SKM-1 treated with dmso at 0.1 percent for 144 hours (cell line): ENCODE measurements at regions not wholly inside any gene's neighbourhood (a gene's known extent, or its start where the extent isn't known, plus 50 kb on each side); places are given as distances from the start of the nearest gene placed in this dataset.
"Not testable (repeated sequence)": the region's sequence is repeated elsewhere in the genome, so short reads cannot be mapped to it uniquely, and the experiment has no call there.

Experiments
- DNase-seq: peaks from one replicate; lab custom pipeline; 2025; ENCODE audit not compliant: unreplicated experiment; lab: John Stamatoyannopoulos, UW

DNA sequence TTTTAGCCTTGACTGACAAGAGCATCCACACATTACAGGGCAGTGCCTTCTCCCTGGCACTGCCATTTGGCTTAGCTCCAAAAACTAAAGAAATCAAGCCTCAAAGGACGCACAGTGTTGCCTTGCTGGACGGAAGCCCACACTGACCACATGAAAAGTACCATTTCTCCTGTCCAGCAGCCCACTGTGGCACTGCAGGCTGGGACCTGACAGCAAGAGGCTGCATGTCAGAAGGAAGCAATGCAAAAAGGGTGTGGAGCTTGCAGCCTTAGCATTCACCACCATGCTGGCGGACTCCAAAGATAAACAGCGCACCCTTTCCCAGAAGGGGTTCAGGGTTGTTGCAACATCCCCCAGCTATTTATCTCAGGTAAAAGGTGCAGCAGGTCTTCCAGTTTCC lies 109.3 kb upstream of the BMAL1 start:
- DNase-seq, result no peak

GRCh38 chr11:13169709-13170108 lies 107.9 kb upstream of the BMAL1 start:
- no peak for DNase-seq

DNA sequence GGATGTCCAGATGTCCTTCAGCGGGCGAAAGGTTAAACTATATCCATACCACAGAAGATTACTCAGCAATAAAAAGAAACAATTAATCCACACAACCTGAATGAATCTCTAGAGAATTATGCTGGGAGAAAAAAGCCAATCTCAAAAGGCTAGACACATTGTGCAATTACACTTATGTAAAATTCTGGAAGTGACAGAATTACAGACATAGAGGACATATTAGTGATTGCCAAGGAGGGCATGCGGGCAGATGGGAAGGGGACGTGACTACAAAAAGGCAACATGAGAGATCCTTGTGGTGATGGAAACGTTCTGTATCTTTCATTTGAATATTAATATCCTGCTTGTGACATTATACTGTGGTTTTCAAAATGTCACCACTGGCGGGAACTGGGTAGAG lies 103.5 kb upstream of the BMAL1 start:
- no peak for DNase-seq

GRCh38 chr11:13183094-13183825 lies 94.3 kb upstream of the BMAL1 start:
- peak; percentile 31 for DNase-seq

DNA sequence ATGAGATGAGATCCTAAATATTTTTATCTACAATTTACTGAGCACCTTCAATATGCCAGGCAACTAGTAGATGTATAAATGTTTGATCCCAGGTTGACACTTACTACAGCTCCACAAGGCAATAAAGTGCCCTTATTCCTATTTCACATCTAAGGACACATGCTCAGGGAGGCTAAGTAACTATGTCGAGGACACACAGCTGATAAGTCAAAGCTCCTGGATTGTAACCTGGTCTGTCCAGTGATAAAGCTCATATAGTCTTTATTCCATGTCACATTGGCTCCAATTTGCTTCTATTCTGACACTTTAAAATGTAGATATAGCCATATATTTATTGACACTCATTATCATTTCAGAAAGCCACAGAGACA lies 93.8 kb upstream of the BMAL1 start:
- DNase-seq, result no peak

- DNase-seq, result no peak
These were observed 93.2 kb upstream of the BMAL1 start for GRCh38 chr11:13184295-13184794.

DNA sequence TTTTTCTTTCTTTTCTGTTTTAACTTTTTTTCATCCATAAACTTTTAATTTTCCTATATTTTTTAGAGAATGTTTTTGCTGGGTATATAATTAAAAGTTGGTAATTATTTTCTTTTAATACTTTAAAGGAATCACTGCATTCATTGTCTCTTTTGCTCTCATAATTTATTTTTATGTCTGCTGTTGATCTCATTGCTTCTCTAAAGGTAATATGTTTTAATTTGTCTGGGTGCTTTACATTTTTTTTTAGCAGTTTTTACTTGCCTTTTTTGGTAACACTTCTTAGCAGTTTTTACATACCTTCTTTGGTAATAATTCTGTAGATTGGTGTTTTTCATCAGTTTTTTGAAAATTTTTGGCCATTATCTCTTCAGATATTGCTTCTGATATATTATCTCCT lies 89.4 kb upstream of the BMAL1 start:
- no peak for DNase-seq

- no peak for DNase-seq
These were observed 87.8 kb upstream of the BMAL1 start for GRCh38 chr11:13189561-13190426.

DNA sequence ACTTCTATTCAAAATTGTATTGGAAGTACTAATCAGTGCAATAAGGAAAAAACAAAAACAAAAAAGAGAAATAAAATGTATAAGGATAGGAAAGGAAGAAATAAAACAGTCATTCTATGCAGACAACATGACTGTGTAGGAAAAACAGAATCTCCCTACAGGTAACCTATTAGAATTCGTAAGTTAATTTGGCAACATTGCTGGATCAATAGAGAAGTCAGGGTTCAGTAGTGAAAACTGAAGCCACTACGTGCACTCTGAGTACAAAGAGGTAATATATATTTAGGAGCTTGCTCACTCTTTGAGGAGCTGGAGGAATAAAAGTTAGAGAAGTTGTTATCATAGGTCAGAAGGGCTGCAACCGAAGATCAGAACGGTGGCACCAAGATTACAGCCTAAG lies 84.0 kb upstream of the BMAL1 start:
- no peak for DNase-seq

GRCh38 chr11:13197374-13197773 lies 80.2 kb upstream of the BMAL1 start:
- not testable (repeated sequence) for DNase-seq

- peak; percentile 34 for DNase-seq
These were observed 72.1 kb upstream of the BMAL1 start for GRCh38 chr11:13205486-13205885.

- no peak for DNase-seq
These were observed 71.4 kb upstream of the BMAL1 start for GRCh38 chr11:13206086-13206640.

DNA sequence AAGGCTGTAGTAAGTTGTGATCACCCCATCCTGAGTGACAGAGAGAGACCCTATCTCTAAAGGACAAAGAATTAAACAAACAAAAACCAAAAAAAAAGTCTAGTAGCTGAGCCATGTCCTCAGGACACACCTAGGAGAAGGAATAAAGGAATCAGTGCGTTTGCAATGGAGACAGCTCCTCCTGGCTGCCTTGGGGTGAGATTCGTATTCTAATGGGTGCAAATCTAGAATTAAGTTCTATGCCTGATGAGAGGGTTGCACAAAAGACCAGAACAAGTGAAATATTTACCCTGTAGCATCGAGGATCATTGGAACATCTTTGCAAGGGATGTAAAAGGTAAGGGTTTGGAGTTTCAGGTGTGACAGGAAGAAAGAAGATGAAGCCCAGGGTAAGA lies 70.3 kb upstream of the BMAL1 start:
- no peak for DNase-seq

DNA sequence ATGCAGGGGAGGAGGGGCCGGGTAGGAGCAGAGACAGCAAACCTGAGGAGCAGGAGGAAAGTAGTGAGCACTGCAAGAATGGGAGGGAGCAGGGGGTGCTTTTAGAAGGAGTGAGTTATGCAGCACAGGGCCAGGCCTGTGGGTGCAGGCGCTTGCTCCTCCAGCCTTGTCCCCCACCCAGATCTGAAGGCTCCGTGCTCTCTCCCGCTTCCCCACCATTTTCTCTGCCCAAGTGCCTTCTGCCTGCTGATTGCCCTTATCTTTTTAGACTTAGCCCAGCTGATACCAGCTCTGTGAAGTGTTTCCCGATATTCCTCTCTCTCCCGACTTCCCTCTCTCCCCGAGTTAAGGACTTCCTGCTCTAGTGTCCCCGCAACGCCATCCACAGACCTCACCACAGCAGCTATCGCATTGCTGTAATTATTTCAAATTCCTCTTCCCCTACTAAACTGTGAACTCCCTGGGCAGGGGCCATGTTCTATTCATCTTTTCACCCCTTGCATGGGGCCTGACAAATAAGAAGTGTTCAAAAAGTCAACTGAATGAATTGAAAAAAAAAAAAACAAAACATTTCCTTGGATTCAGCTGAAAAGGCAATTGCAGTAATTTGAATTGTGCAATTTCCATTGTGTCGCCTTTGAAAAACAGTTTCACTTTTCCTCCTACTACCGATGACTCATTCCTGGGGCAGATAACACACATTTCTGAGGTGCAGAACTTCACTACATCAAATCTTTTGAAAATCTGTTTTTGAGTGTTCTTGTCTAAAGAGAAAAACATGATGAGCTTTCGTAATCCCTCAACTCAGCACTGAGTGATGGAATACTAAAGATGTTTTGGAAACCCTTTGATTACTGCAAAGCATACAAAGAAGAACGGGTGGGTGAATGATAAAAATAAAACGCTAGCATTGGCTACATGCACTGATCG lies 69.7 kb upstream of the BMAL1 start:
- peak; percentile 79 for DNase-seq

DNA sequence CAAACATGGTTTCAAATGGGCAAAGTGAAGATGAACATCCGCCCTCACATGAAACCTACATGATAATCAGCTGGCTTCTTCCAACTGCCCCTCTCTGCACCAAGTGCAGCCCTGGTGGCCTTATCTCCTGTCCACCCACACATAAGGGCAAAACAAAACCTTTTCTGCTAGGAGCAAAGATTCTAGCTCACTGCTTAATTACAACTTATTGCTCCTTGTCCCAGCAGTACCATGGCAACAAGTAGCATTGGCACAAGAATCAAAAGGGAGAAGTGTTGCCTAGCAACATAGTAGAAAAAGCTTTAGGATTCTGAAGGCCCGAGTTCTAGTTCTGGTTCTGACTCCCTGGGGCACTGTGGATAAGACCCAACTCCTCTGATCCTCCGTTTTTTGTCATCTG lies 68.7 kb upstream of the BMAL1 start:
- no peak for DNase-seq

GRCh38 chr11:13209379-13209778 lies 68.2 kb upstream of the BMAL1 start:
- DNase-seq, result no peak

- DNase-seq, result no peak
These were observed 67.2 kb upstream of the BMAL1 start for GRCh38 chr11:13210424-13210823.

DNA sequence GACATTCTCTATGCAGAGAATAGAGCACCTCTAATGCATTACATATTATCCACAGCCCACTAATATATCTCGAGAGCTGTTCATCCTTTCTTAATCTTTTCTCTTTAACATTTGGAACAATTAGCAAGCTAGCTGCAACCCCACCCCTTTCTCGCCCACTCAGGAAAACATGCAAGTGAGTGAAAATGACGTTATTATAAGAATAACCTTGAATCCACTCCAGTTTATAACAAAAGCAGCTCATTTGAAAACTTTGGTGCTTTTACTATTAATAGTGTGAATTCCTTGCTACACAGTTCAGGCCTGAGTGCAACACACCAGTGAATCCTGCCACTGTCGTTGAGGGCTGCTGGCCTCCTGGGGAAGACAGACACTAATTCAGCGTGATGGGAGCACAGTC lies 63.3 kb upstream of the BMAL1 start:
- DNase-seq, result no peak

DNA sequence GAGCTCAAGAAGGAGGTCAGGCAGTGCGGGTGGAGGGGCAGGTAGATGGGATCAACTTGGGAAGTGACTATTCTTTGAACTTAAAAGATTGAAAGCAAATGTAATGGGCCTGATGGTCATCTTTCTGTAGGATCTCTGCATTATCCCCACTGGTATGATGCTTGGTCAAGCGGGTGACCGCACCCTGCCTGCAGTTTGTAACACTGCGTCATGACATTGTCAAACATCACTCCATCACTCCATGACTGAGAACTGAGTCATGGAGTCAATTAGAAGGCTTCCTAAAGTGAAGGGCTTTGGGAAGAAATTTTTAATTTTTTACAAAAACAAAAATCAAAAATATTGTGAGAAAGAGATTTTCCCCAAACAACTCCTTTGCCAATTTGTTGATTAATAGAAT lies 62.4 kb upstream of the BMAL1 start:
- DNase-seq, result no peak

GRCh38 chr11:13216019-13216710 lies 61.4 kb upstream of the BMAL1 start:
- DNase-seq, result peak; percentile 75
